ENCODE measurements at regions not wholly inside any gene's neighbourhood (a gene's known extent, or its start where the extent isn't known, plus 50 kb on each side); places are given as distances from the start of the nearest gene placed in this dataset.
A peak's percentile ranks its signal among the peaks of the same experiment; 100 is the strongest.

- ATAC-seq = no peak
- TF ChIP-seq ZNF8 (CRISPR knock-in tag; IDR thresholded peaks at IDR 0.05) (no peak), CSRNP3 (CRISPR knock-in tag; IDR thresholded peaks at IDR 0.05) (no peak), CSDC2 (CRISPR knock-in tag; IDR thresholded peaks at IDR 0.05) (no peak), PPARA (CRISPR knock-in tag; IDR thresholded peaks at IDR 0.05; ENCODE audit: borderline replicate concordance) (no peak), OSR1 (CRISPR knock-in tag; IDR thresholded peaks at IDR 0.05) (no peak), SNAI2 (CRISPR knock-in tag; IDR thresholded peaks at IDR 0.05) (no peak), TSHZ2 (CRISPR knock-in tag; IDR thresholded peaks at IDR 0.05) (no peak), ISL1 (CRISPR knock-in tag; IDR thresholded peaks at IDR 0.05) (no peak), POU6F1 (CRISPR knock-in tag; IDR thresholded peaks at IDR 0.05; ENCODE audit: borderline replicate concordance, low read depth) (no peak), ARNTL (CRISPR knock-in tag; IDR thresholded peaks at IDR 0.05; ENCODE audit: borderline replicate concordance, low read depth) (no peak), PATZ1 (CRISPR knock-in tag; IDR thresholded peaks at IDR 0.05; ENCODE audit: borderline replicate concordance) (no peak), ZFP30 (CRISPR knock-in tag; IDR thresholded peaks at IDR 0.05) (no peak), GLIS3 (CRISPR knock-in tag; IDR thresholded peaks at IDR 0.05) (no peak), RARB (CRISPR knock-in tag; IDR thresholded peaks at IDR 0.05) (no peak), TOX (CRISPR knock-in tag; IDR thresholded peaks at IDR 0.05; ENCODE audit: borderline replicate concordance) (no peak)
These were observed 171.9 kb upstream of the BRINP3 start for GRCh38 chr1:190649553-190649952.

- ATAC-seq = peak; percentile 74
- TF ChIP-seq TOX (CRISPR knock-in tag; IDR thresholded peaks at IDR 0.05; ENCODE audit: borderline replicate concordance) = peak; percentile 55; the same call in 1 of the 2 replicates
- no peak for TF ChIP-seq BACH2 (CRISPR knock-in tag; IDR thresholded peaks at IDR 0.05; ENCODE audit: borderline replicate concordance)
These were observed 181.2 kb upstream of the BRINP3 start for GRCh38 chr1:190658907-190659306.

GRCh38 chr1:190663962-190664361 is 186.3 kb upstream of the BRINP3 start:
- TF ChIP-seq BACH2 (CRISPR knock-in tag; IDR thresholded peaks at IDR 0.05; ENCODE audit: borderline replicate concordance) (no peak), OSR1 (CRISPR knock-in tag; IDR thresholded peaks at IDR 0.05) (no peak), SNAI2 (CRISPR knock-in tag; IDR thresholded peaks at IDR 0.05) (no peak), PPARA (CRISPR knock-in tag; IDR thresholded peaks at IDR 0.05; ENCODE audit: borderline replicate concordance) (no peak), ZFP3 (CRISPR knock-in tag; IDR thresholded peaks at IDR 0.05) (no peak), TOX (CRISPR knock-in tag; IDR thresholded peaks at IDR 0.05; ENCODE audit: borderline replicate concordance) (no peak), TCF4 (CRISPR knock-in tag; IDR thresholded peaks at IDR 0.05; ENCODE audit: borderline replicate concordance) (no peak), ZNF565 (CRISPR knock-in tag; conservative IDR thresholded peaks at IDR 0.05; ENCODE audit: low read depth) (no peak), CSDC2 (CRISPR knock-in tag; IDR thresholded peaks at IDR 0.05) (no peak)
- no peak for ATAC-seq

GRCh38 chr1:190665045-190665444 is 187.4 kb upstream of the BRINP3 start:
- no peak for ATAC-seq

More at GRCh38 chr1:190665045-190665444, 187.4 kb upstream of the BRINP3 start:
- no peak for TF ChIP-seq TOX (CRISPR knock-in tag; IDR thresholded peaks at IDR 0.05; ENCODE audit: borderline replicate concordance)
- no peak for TF ChIP-seq ARNTL (CRISPR knock-in tag; IDR thresholded peaks at IDR 0.05; ENCODE audit: borderline replicate concordance, low read depth)
- no peak for TF ChIP-seq ZFP3 (CRISPR knock-in tag; IDR thresholded peaks at IDR 0.05)
- no peak for TF ChIP-seq ZFP30 (CRISPR knock-in tag; IDR thresholded peaks at IDR 0.05)
- no peak for TF ChIP-seq GLIS3 (CRISPR knock-in tag; IDR thresholded peaks at IDR 0.05)
- TF ChIP-seq TSHZ2 (CRISPR knock-in tag; IDR thresholded peaks at IDR 0.05) = no peak
- no peak for TF ChIP-seq ESRRG (CRISPR knock-in tag; IDR thresholded peaks at IDR 0.05)
- TF ChIP-seq ISL1 (CRISPR knock-in tag; IDR thresholded peaks at IDR 0.05) = no peak
- no peak for TF ChIP-seq CREB5 (CRISPR knock-in tag; IDR thresholded peaks at IDR 0.05; ENCODE audit: low read depth)
- no peak for TF ChIP-seq PATZ1 (CRISPR knock-in tag; IDR thresholded peaks at IDR 0.05; ENCODE audit: borderline replicate concordance)

All from SK-N-SH treated with all-trans-retinoic acid at 6 μM for 48 hours (cell line).